Nephron progenitor cell (in vitro differentiated cells): ENCODE measurements at regions not wholly inside any gene's neighbourhood (a gene's known extent, or its start where the extent isn't known, plus 50 kb on each side); places are given as distances from the start of the nearest gene placed in this dataset.

ENCODE experiments used
- DNase-seq: peaks from one replicate; pipeline ENCODE4 v3.0.0; 2021
- H3K27ac Mint-ChIP-seq: 2 replicates; pipeline ENCODE4 v1.8.0; 2021; ENCODE audit warnings: mild to moderate bottlenecking, moderate library complexity, mixed read lengths
- H3K27me3 Mint-ChIP-seq: 2 replicates; pipeline ENCODE4 v1.8.0; 2021; ENCODE audit warnings: mild to moderate bottlenecking, low read depth, mixed read lengths; ENCODE audit not compliant: poor library complexity
- H3K36me3 Mint-ChIP-seq: 2 replicates; pipeline ENCODE4 v1.8.0; 2021; ENCODE audit warnings: low read depth, mixed read lengths
- H3K4me1 Mint-ChIP-seq: 2 replicates; pipeline ENCODE4 v1.8.0; 2021; ENCODE audit warnings: mixed read lengths
- H3K4me3 Mint-ChIP-seq: 2 replicates; pipeline ENCODE4 v1.8.0; 2021; ENCODE audit warnings: mild to moderate bottlenecking, moderate library complexity, mixed read lengths
- H3K9me3 Mint-ChIP-seq: 2 replicates; pipeline ENCODE4 v1.8.0; 2021; ENCODE audit warnings: mild to moderate bottlenecking, moderate library complexity, mixed read lengths
- CTCF ChIP-seq: fragments of 200-600 bp; sonication (generic); IDR thresholded peaks from 2 replicates; pipeline ENCODE4 v1.5.0; 2021; ENCODE audit warnings: antibody characterized with exemption

DNA sequence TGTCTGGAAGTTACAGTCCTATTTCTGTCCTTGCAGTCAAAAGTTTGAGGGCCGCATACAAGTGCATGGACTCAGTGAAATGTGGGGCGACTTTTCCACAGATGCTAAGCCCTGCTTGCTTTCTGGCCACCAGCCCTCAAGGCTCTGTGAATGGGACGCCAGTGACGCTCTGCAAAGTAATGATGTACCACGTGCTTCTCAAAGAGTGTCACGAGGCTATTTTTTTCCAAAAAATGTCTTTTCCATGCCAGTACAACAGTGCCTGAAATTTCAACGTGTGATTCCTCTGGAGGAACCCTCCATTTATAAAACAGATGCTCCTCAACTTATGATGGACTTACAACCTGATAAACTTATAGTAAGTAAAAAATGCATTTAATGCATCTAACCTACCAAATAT, 281.8 kb upstream of the CRBN start:
- no peak for DNase-seq
- Mint-ChIP-seq H3K4me3 (no peak overlapping the region), H3K36me3 (no peaks in the 10 kb centered on the region), H3K9me3 (no peaks in the 10 kb centered on the region), H3K4me1 (peaks cover 10% of the 10 kb centered on the region), H3K27ac (no peak overlapping the region), H3K27me3 (peaks cover 4% of the 10 kb centered on the region)
- no peak for TF ChIP-seq CTCF

GRCh38 chr3:3448468-3448867, 269.0 kb upstream of the CRBN start:
- Mint-ChIP-seq H3K4me1 (no peaks in the 10 kb centered on the region), H3K27ac (no peak overlapping the region), H3K9me3 (no peaks in the 10 kb centered on the region), H3K4me3 (no peak overlapping the region), H3K36me3 (no peaks in the 10 kb centered on the region), H3K27me3 (peaks cover 5% of the 10 kb centered on the region)
- no peak for TF ChIP-seq CTCF
- DNase-seq = no peak

DNA sequence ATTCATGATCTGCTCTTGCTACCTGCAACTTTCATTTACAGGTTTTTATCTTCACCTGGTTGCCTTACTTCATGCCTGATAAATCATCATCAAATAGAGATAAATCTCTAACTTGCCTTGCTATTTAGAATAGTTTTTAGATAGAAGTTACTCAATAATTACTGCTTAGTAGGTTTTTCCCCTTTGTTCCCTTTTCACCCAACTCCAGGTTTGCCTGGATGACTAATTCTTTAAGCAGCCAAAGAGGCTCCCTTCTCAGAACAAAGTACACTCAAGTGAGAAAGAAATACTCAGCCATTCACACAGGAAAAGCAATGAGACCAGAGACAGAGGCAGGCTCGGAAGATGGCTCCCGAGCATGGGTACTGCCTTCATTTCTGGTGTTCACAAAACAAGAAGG, 268.1 kb upstream of the CRBN start:
- no peak overlapping the region for H3K27ac Mint-ChIP-seq
- DNase-seq = no peak
- H3K36me3 Mint-ChIP-seq = no peaks in the 10 kb centered on the region
- H3K27me3 Mint-ChIP-seq = peaks cover 5% of the 10 kb centered on the region
- H3K4me1 Mint-ChIP-seq = no peaks in the 10 kb centered on the region
- H3K4me3 Mint-ChIP-seq = no peak overlapping the region
- H3K9me3 Mint-ChIP-seq = no peaks in the 10 kb centered on the region
- TF ChIP-seq CTCF = no peak

DNA sequence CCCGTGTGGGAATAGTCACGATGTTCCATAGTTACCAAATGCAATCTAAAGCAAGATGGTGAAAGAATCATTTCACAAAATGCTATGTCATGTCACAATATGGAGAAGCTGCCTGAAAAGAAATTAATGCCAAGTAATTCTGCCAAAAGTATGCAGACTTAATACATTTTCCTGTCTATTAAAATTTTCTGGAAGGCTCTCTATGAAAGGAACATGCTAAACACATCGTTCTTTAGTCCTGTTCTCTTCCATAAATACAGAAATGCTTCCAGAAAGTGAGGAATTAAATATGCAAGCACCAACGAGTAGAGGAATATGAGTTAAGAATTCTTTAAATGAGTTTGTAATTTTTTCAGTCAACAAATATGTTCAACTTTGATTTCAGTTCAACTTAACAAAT, 266.8 kb upstream of the CRBN start:
- no peak for DNase-seq
- Mint-ChIP-seq H3K4me3 (no peak overlapping the region), H3K27ac (no peak overlapping the region), H3K9me3 (no peaks in the 10 kb centered on the region), H3K27me3 (peaks cover 5% of the 10 kb centered on the region), H3K4me1 (no peaks in the 10 kb centered on the region), H3K36me3 (no peaks in the 10 kb centered on the region)
- TF ChIP-seq CTCF = no peak

DNA sequence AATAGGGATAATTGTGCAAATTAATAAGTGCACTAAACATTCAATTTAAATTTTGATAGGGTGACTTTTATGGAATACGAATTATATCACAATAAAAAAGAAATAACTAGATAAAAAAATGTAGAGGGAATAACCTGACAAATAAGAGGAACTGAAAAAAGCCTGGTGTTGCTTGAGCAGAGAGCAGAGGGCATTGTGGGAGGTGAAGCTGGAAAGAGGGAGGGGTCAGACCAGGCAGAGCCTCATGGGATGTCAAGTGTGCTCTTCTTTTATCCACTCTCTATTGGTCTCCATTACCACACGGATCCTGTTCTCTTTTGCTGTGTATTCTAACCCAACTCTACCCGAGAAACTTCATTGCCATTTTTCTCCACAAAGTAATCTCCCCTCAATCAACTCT, 264.0 kb upstream of the CRBN start:
- Mint-ChIP-seq H3K4me3 (no peak overlapping the region), H3K36me3 (no peaks in the 10 kb centered on the region), H3K27me3 (peaks cover 5% of the 10 kb centered on the region), H3K4me1 (no peaks in the 10 kb centered on the region), H3K27ac (no peak overlapping the region), H3K9me3 (no peaks in the 10 kb centered on the region)
- TF ChIP-seq CTCF = no peak
- no peak for DNase-seq

DNA sequence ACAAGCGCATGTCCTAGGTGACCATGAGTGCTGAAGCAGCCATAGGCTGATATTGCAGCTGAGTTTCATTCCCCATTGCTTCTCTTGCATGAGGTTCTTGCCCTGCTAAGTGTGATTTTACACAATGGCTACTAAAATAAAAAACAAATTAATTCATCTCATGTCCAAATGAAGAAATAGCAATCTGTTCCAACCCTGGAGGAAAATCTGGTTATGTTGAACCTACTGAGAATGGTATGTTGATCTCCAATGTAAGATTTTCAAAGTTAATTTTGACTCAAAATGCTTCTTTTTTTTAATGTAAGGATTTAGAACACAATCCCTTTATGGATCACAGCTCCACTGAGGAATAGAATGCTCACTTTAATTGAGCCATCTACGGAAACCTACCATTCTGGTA, 254.2 kb upstream of the CRBN start:
- Mint-ChIP-seq H3K27ac (no peak overlapping the region), H3K36me3 (no peaks in the 10 kb centered on the region), H3K27me3 (no peaks in the 10 kb centered on the region), H3K4me1 (peaks cover 15% of the 10 kb centered on the region), H3K4me3 (no peak overlapping the region), H3K9me3 (no peaks in the 10 kb centered on the region)
- DNase-seq = no peak
- TF ChIP-seq CTCF = no peak
